ENCODE measurements at regions not wholly inside any gene's neighbourhood (a gene's known extent, or its start where the extent isn't known, plus 50 kb on each side); places are given as distances from the start of the nearest gene placed in this dataset.

- TF ChIP-seq CTCF (IDR thresholded peaks at IDR 0.05) (no peak), POLR2A (IDR thresholded peaks at IDR 0.05) (no peak)
Observed at GRCh38 chr16:61148930-61149329, 887.3 kb downstream of the CDH8 start.

Measured in uterus (tissue), 2 donors.